HepG2 (cell line): ENCODE measurements at regions not wholly inside any gene's neighbourhood (a gene's known extent, or its start where the extent isn't known, plus 50 kb on each side); places are given as distances from the start of the nearest gene placed in this dataset.

Source experiments
- NR2C2 ChIP-seq: sonication (generic); formaldehyde crosslinking; IDR thresholded peaks from 2 replicates; pipeline ENCODE4 v1.4.0; 2020; ENCODE audit warnings: missing genetic modification reagents, mild to moderate bottlenecking, moderate library complexity, borderline replicate concordance
- POLR2AphosphoS5 ChIP-seq: IDR thresholded peaks from 2 replicates; pipeline ENCODE4 v1.6.1; 2012; ENCODE audit warnings: low read depth, low read length
- SP4 ChIP-seq: sonication (generic); formaldehyde crosslinking; IDR thresholded peaks from 2 replicates; pipeline ENCODE4 v1.8.1; 2023; ENCODE audit warnings: mild to moderate bottlenecking, missing genetic modification reagents
- TF ChIP-seq, protein P1 (sequence below): sonication (generic); formaldehyde crosslinking; IDR thresholded peaks from 2 replicates; pipeline ENCODE4 v1.5.1; 2020; ENCODE audit warnings: mild to moderate bottlenecking, missing genetic modification reagents

GRCh38 chr6:154901876-154902552 is 93.1 kb upstream of the TIAM2 start:
- TF ChIP-seq POLR2AphosphoS5 (no peak), NR2C2 (CRISPR knock-in tag) (no peak), SP4 (CRISPR knock-in tag) (no peak)
- TF ChIP-seq, protein P1, sequence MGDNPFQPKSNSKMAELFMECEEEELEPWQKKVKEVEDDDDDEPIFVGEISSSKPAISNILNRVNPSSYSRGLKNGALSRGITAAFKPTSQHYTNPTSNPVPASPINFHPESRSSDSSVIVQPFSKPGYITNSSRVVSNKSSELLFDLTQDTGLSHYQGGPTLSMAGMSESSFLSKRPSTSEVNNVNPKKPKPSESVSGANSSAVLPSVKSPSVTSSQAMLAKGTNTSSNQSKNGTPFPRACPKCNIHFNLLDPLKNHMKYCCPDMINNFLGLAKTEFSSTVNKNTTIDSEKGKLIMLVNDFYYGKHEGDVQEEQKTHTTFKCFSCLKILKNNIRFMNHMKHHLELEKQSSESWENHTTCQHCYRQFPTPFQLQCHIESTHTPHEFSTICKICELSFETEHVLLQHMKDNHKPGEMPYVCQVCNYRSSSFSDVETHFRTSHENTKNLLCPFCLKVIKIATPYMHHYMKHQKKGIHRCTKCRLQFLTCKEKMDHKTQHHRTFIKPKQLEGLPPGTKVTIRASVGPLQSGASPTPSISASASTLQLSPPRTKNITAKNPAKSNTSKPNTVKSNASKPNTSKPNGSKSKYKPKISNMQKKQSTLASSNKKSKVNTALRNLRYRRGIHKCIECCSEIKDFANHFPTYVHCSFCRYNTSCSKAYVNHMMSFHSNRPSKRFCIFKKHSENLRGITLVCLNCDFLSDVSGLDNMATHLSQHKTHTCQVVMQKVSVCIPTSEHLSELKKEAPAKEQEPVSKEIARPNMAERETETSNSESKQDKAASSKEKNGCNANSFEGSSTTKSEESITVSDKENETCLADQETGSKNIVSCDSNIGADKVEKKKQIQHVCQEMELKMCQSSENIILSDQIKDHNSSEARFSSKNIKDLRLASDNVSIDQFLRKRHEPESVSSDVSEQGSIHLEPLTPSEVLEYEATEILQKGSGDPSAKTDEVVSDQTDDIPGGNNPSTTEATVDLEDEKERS (CRISPR knock-in tag): no peak
